Kidney (tissue), 13 donors: ENCODE measurements at regions not wholly inside any gene's neighbourhood (a gene's known extent, or its start where the extent isn't known, plus 50 kb on each side); places are given as distances from the start of the nearest gene placed in this dataset.

ENCODE experiments used
- DNase-seq, 5 donors: peaks; one replicate each; pipeline ENCODE4 v3.0.0-alpha.2; 2013 to 2020
- FAIRE-seq: peaks from 2 replicates; lab custom pipeline; 2012; peaks lifted over from hg19 to GRCh38; lab: Jason Lieb, UNC
- H3K27ac ChIP-seq, 2 donors: one replicate each; pipeline ENCODE4 v1.7.0; 2013; ENCODE audit warnings: low read depth in 2 of 2, low read length in 2 of 2, inconsistent platforms in 1 of 2
- H3K27me3 ChIP-seq: one replicate; pipeline ENCODE4 v1.7.1; 2013; ENCODE audit warnings: low read length, inconsistent platforms; ENCODE audit not compliant: control insufficient read depth, insufficient read depth
- H3K36me3 ChIP-seq, 3 donors: one replicate each; pipeline versions ENCODE4 v1.7.0 to v1.7.1; 2013; ENCODE audit warnings: low read length in 3 of 3, control low read depth in 1 of 3, inconsistent platforms in 1 of 3; ENCODE audit not compliant: insufficient read depth in 3 of 3, control insufficient read depth in 2 of 3
- H3K4me1 ChIP-seq, 3 donors: one replicate each; pipeline versions ENCODE4 v1.7.0 to v1.7.1; 2013; ENCODE audit warnings: low read length in 3 of 3, inconsistent platforms in 1 of 3, low read depth in 1 of 3; ENCODE audit not compliant: control insufficient read depth in 2 of 3, insufficient read depth in 2 of 3
- H3K4me3 ChIP-seq, 3 donors: one replicate each; pipeline versions ENCODE4 v1.7.0 to v1.8.1; 2013; ENCODE audit warnings: low read length in 3 of 3, control low read depth in 1 of 3, inconsistent platforms in 1 of 3
- H3K9ac ChIP-seq, 3 donors: one replicate each; pipeline versions ENCODE4 v1.7.0 to v1.7.1; 2013; ENCODE audit warnings: low read length in 3 of 3, control low read depth in 1 of 3, inconsistent platforms in 1 of 3
- H3K9me3 ChIP-seq, 3 donors: one replicate each; pipeline versions ENCODE4 v1.7.0 to v1.7.1; 2013; ENCODE audit warnings: low read length in 3 of 3, control low read depth in 1 of 3, inconsistent platforms in 1 of 3; ENCODE audit not compliant: control insufficient read depth in 2 of 3, insufficient read depth in 1 of 3
- CTCF ChIP-seq: IDR thresholded peaks from 3 replicates; pipeline ENCODE4 v1.5.1; 2012; ENCODE audit warnings: mild to moderate bottlenecking, moderate library complexity, borderline replicate concordance; ENCODE audit not compliant: insufficient read depth; ENCODE audit errors: extremely low read depth
- intact Hi-C: fragments of 100-400 bp; cut with DNase I; formaldehyde crosslinking; loops from one replicate; pipeline ENCODE4 v1.11.1; 2022
- donor health status: control.
- donor health status: control.
- donor health status: control.
- donor health status: control.
- donor health status: control.
- donor health status: DM: yes; HTN: yes; CAD: no.
- donor health status: Normal renal cell carcinoma (clear cell type).

DNA sequence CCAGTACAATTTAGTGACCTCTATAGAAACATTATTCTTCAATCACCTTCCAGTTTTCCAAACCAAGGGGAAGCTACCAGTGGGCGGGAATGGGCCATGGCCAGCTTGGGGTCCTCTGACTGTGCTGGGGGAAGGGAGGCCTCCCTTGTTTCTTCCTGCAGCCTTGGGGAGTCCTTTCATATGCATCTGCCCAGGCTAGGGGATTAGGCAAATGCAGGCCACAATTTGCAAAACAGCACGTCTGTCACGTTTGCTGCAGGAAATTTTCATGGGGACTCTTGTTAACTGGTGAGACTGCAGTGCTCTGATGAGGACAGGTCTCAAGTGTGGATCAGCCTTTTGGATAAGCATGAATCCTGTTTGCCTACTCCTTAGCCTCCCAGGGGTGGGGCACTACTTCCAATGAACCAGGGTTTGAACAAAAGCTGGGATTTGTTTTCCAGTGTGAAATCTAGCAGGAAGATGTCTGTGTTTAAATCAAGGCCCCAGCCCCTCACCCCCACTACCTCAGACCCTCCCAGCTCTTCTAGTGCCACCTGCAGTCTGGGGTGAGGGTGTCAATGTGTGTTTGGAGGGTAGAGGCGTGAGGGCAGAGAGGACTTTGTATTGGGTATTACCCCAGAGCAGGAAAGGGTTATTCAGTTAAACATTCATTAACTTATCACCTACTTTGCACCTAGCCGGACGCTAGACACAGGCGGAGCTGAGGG is 219.9 kb downstream of the OPA1 start:
- Histone ChIP-seq H3K27ac (no peak overlapping the region), H3K9me3 (no peaks in the 10 kb centered on the region), H3K4me1 (peaks cover 0 to 17% (median 4%) of the 10 kb centered on the region in 3 donors), H3K27me3 (no peaks in the 10 kb centered on the region), H3K36me3 (no peaks in the 10 kb centered on the region), H3K4me3 (no peak overlapping the region), H3K9ac (no peak overlapping the region)
- DNase-seq (peak in 1 of 5 donors; percentile 31), FAIRE-seq (no peak)
- intact Hi-C loops = no loop called here
- TF ChIP-seq CTCF = no peak

DNA sequence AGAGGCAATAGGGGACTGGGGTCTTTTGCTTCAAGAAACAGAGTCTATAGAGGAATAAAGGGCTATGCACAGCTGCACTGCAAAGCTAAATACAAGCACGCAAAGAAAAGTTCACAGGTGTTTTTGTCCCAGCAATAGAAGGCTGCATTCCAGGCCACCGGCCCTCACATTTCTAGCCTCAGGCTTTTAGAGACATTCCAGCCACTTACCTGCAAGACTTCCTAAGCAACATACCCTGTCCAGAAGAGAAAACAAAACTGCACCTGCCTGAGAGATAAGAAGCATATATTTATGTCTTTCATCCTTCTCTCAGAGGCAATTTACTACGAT is 220.5 kb downstream of the OPA1 start:
- FAIRE-seq = no peak
- Histone ChIP-seq H3K9ac (no peak overlapping the region), H3K9me3 (no peaks in the 10 kb centered on the region), H3K27me3 (no peaks in the 10 kb centered on the region), H3K36me3 (no peaks in the 10 kb centered on the region), H3K4me1 (peaks cover 0 to 17% (median 4%) of the 10 kb centered on the region in 3 donors), H3K4me3 (no peak overlapping the region), H3K27ac (peak overlapping the region in 1 of 2 donors; percentile 3)
- TF ChIP-seq CTCF = no peak
- peak in 4 of 5 donors; percentile 41 to 63 (median 56) for DNase-seq
- intact Hi-C loops = no loop called here

- FAIRE-seq (no peak), DNase-seq (peak in 1 of 5 donors; percentile 27)
- Histone ChIP-seq H3K4me1 (peaks cover 0 to 17% (median 4%) of the 10 kb centered on the region in 3 donors), H3K4me3 (no peak overlapping the region), H3K9ac (no peak overlapping the region), H3K27ac (no peak overlapping the region), H3K36me3 (no peaks in the 10 kb centered on the region), H3K9me3 (no peaks in the 10 kb centered on the region), H3K27me3 (no peaks in the 10 kb centered on the region)
- intact Hi-C loops = no loop called here
- TF ChIP-seq CTCF = no peak
Measured at GRCh38 chr3:193814166-193814892, 221.3 kb downstream of the OPA1 start.
